K562 (cell line): ENCODE measurements at regions not wholly inside any gene's neighbourhood (a gene's known extent, or its start where the extent isn't known, plus 50 kb on each side); places are given as distances from the start of the nearest gene placed in this dataset.

Source experiments
- ATAC-seq: fragments of 200-7000 bp; cut with Tn5 transposase; 3 replicates; pipeline ENCODE4 v1.9.1; 2020; ENCODE audit warnings: moderate library complexity
- BruUV-seq: library from RNA; stranded (reverse); fragments of 400-500 nt; replicated peaks from 2 replicates; lab custom pipeline; 2021; lab: Mats Ljungman, UMichigan
- CTCF ChIA-PET: fragments of 300-600 bp; formaldehyde crosslinking; extraction: SDS; loops from one replicate; lab custom pipeline; 2021; ENCODE audit warnings: low intra/inter-chr PET ratio; lab: Yijun Ruan, JAX
- POLR2A ChIA-PET: fragments of 300-600, 350-650 bp; sonication (Branson Sonifier 250); formaldehyde crosslinking; extraction: SDS; loops from one replicate; lab custom pipeline; 2021; ENCODE audit warnings: antibody characterized with exemption, inconsistent platforms; lab: Yijun Ruan, JAX
- DNase-seq, 4 experiments: peaks; one replicate each; pipeline versions ENCODE4 v3.0.0 to v3.0.0-alpha.2; 2011 to 2018; ENCODE audit warnings: low spot score in 3 of 4, mixed read lengths in 3 of 4; ENCODE audit errors: extremely low read depth in 1 of 4
- FAIRE-seq: peaks from 2 replicates; lab custom pipeline; 2011; peaks lifted over from hg19 to GRCh38; lab: Jason Lieb, UNC
- H2AFZ ChIP-seq: 2 replicates; pipeline ENCODE4 v1.6.0; 2011; ENCODE audit warnings: low read depth, low read length, control low read depth, inconsistent platforms
- H3K27ac ChIP-seq: fragments of 200-600 bp; 3 replicates; pipeline ENCODE4 v1.8.0; 2011; ENCODE audit warnings: low read depth, mild to moderate bottlenecking, control low read depth, inconsistent platforms, low read length, moderate library complexity, mixed read lengths; ENCODE audit errors: extremely low read depth
- H3K27me3 ChIP-seq, 2 experiments: fragments of 300-600 bp in 1 of 2; 2 replicates in 1 of 2; 3 replicates in 1 of 2; pipeline versions ENCODE4 v1.6.0 to v1.8.0; 2011; ENCODE audit warnings: inconsistent platforms in 2 of 2, low read length in 2 of 2, mild to moderate bottlenecking in 1 of 2, mixed read lengths in 1 of 2, moderate library complexity in 1 of 2; ENCODE audit not compliant: control insufficient read depth in 2 of 2, insufficient read depth in 2 of 2
- H3K36me3 ChIP-seq: fragments of 300-600 bp; 3 replicates; pipeline ENCODE4 v1.8.0; 2011; ENCODE audit warnings: mild to moderate bottlenecking, low read length, inconsistent platforms; ENCODE audit not compliant: control insufficient read depth, insufficient read depth
- H3K4me1 ChIP-seq, 2 experiments: fragments of 200-600 bp in 1 of 2; replicated peaks in 1 of 2; 2 replicates in 1 of 2; 3 replicates in 1 of 2; pipeline versions ENCODE4 v1.5.1 to v1.8.0; 2011; ENCODE audit warnings: inconsistent platforms in 2 of 2, low read length in 2 of 2, mild to moderate bottlenecking in 1 of 2, mixed read lengths in 1 of 2, moderate library complexity in 1 of 2; ENCODE audit not compliant: control insufficient read depth in 2 of 2, insufficient read depth in 2 of 2
- H3K4me2 ChIP-seq: 2 replicates; pipeline ENCODE4 v1.6.1; 2011; ENCODE audit warnings: low read length, control low read depth, inconsistent platforms, mixed read lengths; ENCODE audit not compliant: insufficient read depth
- H3K4me3 ChIP-seq: fragments of 200-600 bp; sonication (generic), shearing (Covaris generic); 2 replicates; pipeline ENCODE4 v1.5.1; 2016; ENCODE audit warnings: control low read depth, inconsistent platforms
- H3K79me2 ChIP-seq: fragments of 200-600 bp; 3 replicates; pipeline ENCODE4 v1.8.0; 2011; ENCODE audit warnings: low read length, inconsistent platforms; ENCODE audit not compliant: control insufficient read depth, insufficient read depth
- H3K9ac ChIP-seq, 2 experiments: 2 replicates each; pipeline versions ENCODE4 v1.6.0 to v1.6.1; 2011; ENCODE audit warnings: low read depth in 2 of 2, low read length in 2 of 2, control low read depth in 1 of 2, inconsistent platforms in 1 of 2, mild to moderate bottlenecking in 1 of 2, mixed read lengths in 1 of 2; ENCODE audit not compliant: insufficient read depth in 1 of 2
- H3K9me1 ChIP-seq: one replicate; pipeline ENCODE4 v1.6.0; 2011; ENCODE audit warnings: inconsistent platforms, mild to moderate bottlenecking, low read length, moderate library complexity; ENCODE audit not compliant: control insufficient read depth, insufficient read depth
- H3K9me3 ChIP-seq: replicated peaks from 2 replicates; pipeline ENCODE4 v1.5.1; 2011; ENCODE audit warnings: low read depth, low read length, inconsistent platforms; ENCODE audit not compliant: control insufficient read depth, insufficient read depth
- H4K20me1 ChIP-seq: replicated peaks from 2 replicates; pipeline ENCODE4 v1.6.1; 2011; ENCODE audit warnings: low read length, inconsistent platforms, mixed read lengths; ENCODE audit not compliant: control insufficient read depth, insufficient read depth
- CBX2 ChIP-seq: fragments of 200-600 bp; sonication (generic); IDR thresholded peaks from one replicate; pipeline ENCODE4 v1.6.1; 2012; ENCODE audit warnings: mild to moderate bottlenecking, low read length, inconsistent platforms; ENCODE audit not compliant: insufficient read depth, poor library complexity, severe bottlenecking
- CHD1 ChIP-seq: fragments of 200-600 bp; sonication (generic); IDR thresholded peaks from one replicate; pipeline ENCODE4 v1.6.1; 2012; ENCODE audit warnings: mild to moderate bottlenecking, moderate library complexity, low read length, inconsistent platforms
- E2F4 ChIP-seq: sonication (generic); formaldehyde crosslinking; IDR thresholded peaks from 2 replicates; pipeline ENCODE4 v1.8.0; 2022; ENCODE audit warnings: mild to moderate bottlenecking, low read depth, missing genetic modification reagents
- KLF1 ChIP-seq: fragments of 450-650 bp; IDR thresholded peaks from 2 replicates; pipeline ENCODE4 v1.6.1; 2016; ENCODE audit warnings: missing genetic modification characterization, missing compliant biosample characterization
- STAG1 ChIP-seq: sonication (generic); formaldehyde crosslinking; IDR thresholded peaks from 2 replicates; pipeline ENCODE4 v1.5.0; 2020; ENCODE audit warnings: missing genetic modification reagents, borderline replicate concordance
- TRIM28 ChIP-seq: fragments of 450-650 bp; IDR thresholded peaks from 2 replicates; pipeline ENCODE4 v1.6.1; 2017
- ZFP36 ChIP-seq: fragments of 150-350 bp; IDR thresholded peaks from 2 replicates; pipeline ENCODE4 v1.6.1; 2018; ENCODE audit warnings: low read length, low read depth; ENCODE audit not compliant: partially characterized antibody
- WGBS: fragments of 100-300 bp; shearing (Covaris generic); methylation state at CpG from one replicate; pipeline ENCODE4 v1.1.6; 2016; ENCODE audit warnings: low coverage, mixed read lengths; ENCODE audit not compliant: insufficient coverage; ENCODE audit errors: missing lambda C conversion rate; 5-methylcytosine and 5-hydroxymethylcytosine counted together
- in situ Hi-C: fragments of 300-500 bp; cut with MboI; formaldehyde crosslinking; loops from 4 replicates; pipeline ENCODE4 v1.15.0; 2018; ENCODE audit warnings: inconsistent platforms, mixed read lengths
- intact Hi-C: fragments of 100-400 bp; cut with micrococcal nuclease; formaldehyde crosslinking; loops from 2 replicates; pipeline ENCODE4 v1.14.2; 2022

GRCh38 chr4:138677212-138677611 is 338.4 kb upstream of the NOCT start:
- no peak for TF ChIP-seq E2F4 (CRISPR knock-in tag)
- no peak for TF ChIP-seq CBX2
- ATAC-seq (no peak), FAIRE-seq (no peak), DNase-seq (no peak)
- Histone ChIP-seq H3K27ac (no peak overlapping the region), H4K20me1 (no peaks in the 10 kb centered on the region), H3K79me2 (no peaks in the 10 kb centered on the region), H3K9ac (no peak overlapping the region), H3K4me3 (no peak overlapping the region), H3K27me3 (no peaks in the 10 kb centered on the region), H2AFZ (0 out of 2 replicates have a peak overlapping the region, but pooled peaks have one; percentile 26), H3K9me1 (no peaks in the 10 kb centered on the region), H3K9me3 (no peaks in the 10 kb centered on the region), H3K4me1 (peaks cover 8 to 16% of the 10 kb centered on the region in 2 experiments; a peak in 4 of 5 replicates), H3K4me2 (no peak overlapping the region), H3K36me3 (no peaks in the 10 kb centered on the region)
- intact Hi-C loops (loop anchor here (10.0 kb wide), 1 partner anchor 1552 kb away; no protein-coding TSS in a partner anchor), in situ Hi-C loops (loop anchor here (10.0 kb wide), 1 partner anchor 502 kb away; no protein-coding TSS in a partner anchor)
- POLR2A ChIA-PET = no interaction called here
- WGBS = 32% methylated on average over 4 of the region's 4 CpGs
- BruUV-seq = no TSS peak
- CTCF ChIA-PET = no interaction called here

- no peaks in the 10 kb centered on the region for H4K20me1 ChIP-seq
- no peaks in the 10 kb centered on the region for H3K27me3 ChIP-seq
- TF ChIP-seq CHD1 (no peak), TRIM28 (no peak), KLF1 (no peak), ZFP36 (no peak), STAG1 (CRISPR knock-in tag) (no peak)
- H3K27ac ChIP-seq = no peak overlapping the region
- ChIA-PET CTCF (no interaction called here), POLR2A (no interaction called here)
- no peaks in the 10 kb centered on the region for H3K9me1 ChIP-seq
- H3K9ac ChIP-seq = no peak overlapping the region
- no peaks in the 10 kb centered on the region for H3K79me2 ChIP-seq
- H3K4me3 ChIP-seq = no peak overlapping the region
- FAIRE-seq (no peak), DNase-seq (no peak), ATAC-seq (no peak)
- H3K4me1 ChIP-seq = peaks cover 12 to 30% of the 10 kb centered on the region in 2 experiments; a peak in 4 of 5 replicates
- BruUV-seq = no TSS peak
- 65% methylated on average over 5 of the region's 5 CpGs for WGBS
- intact Hi-C loops (loop anchor here (10.0 kb wide), 1 partner anchor 1551 kb away; no protein-coding TSS in a partner anchor), in situ Hi-C loops (loop anchor here (10.0 kb wide), 1 partner anchor 501 kb away; no protein-coding TSS in a partner anchor)
- no peak overlapping the region for H3K4me2 ChIP-seq
- no peaks in the 10 kb centered on the region for H3K36me3 ChIP-seq
- H3K9me3 ChIP-seq = no peaks in the 10 kb centered on the region
- H2AFZ ChIP-seq = no peak overlapping the region
Measured at GRCh38 chr4:138675685-138676084, 339.9 kb upstream of the NOCT start.
